PC-9 (cell line): ENCODE measurements at regions not wholly inside any gene's neighbourhood (a gene's known extent, or its start where the extent isn't known, plus 50 kb on each side); places are given as distances from the start of the nearest gene placed in this dataset.

Source experiments
- BruUV-seq: library from RNA; stranded (reverse); fragments of 400-500 nt; replicated peaks from 2 replicates; lab custom pipeline; 2021; lab: Mats Ljungman, UMichigan
- CTCF ChIA-PET: fragments of 300-600 bp; sonication (Branson Sonifier 250); formaldehyde crosslinking; loops from one replicate; lab custom pipeline; 2022; ENCODE audit warnings: antibody characterized with exemption; lab: Charles Lee
- POLR2A ChIA-PET: fragments of 300-600 bp; sonication (Branson Sonifier 250); formaldehyde crosslinking; loops from one replicate; lab custom pipeline; 2022; ENCODE audit warnings: antibody characterized with exemption; ENCODE audit not compliant: unreplicated experiment; lab: Charles Lee
- DNase-seq, 2 experiments: peaks; one replicate each; pipeline versions ENCODE4 v3.0.0 to v3.0.0-alpha.2; 2015 to 2022; ENCODE audit warnings: mixed read lengths in 1 of 2
- H2AFZ ChIP-seq: fragments of 200-600 bp; sonication (generic); 2 replicates; pipeline ENCODE4 v1.8.1; 2017; ENCODE audit warnings: antibody characterized with exemption
- H3F3A ChIP-seq: fragments of 200-600 bp; sonication (generic); 2 replicates; pipeline ENCODE4 v1.8.1; 2017; ENCODE audit warnings: antibody characterized with exemption, mild to moderate bottlenecking, low read depth; ENCODE audit not compliant: insufficient read depth
- H3K27ac ChIP-seq: fragments of 200-600 bp; sonication (generic); 2 replicates; pipeline ENCODE4 v1.6.1; 2016; ENCODE audit warnings: mixed run types
- H3K27me3 ChIP-seq: fragments of 200-600 bp; sonication (generic); 2 replicates; pipeline ENCODE4 v1.6.1; 2016; ENCODE audit warnings: low read depth, mixed run types; ENCODE audit not compliant: insufficient read depth
- H3K36me3 ChIP-seq: fragments of 200-600 bp; sonication (generic); 2 replicates; pipeline ENCODE4 v1.6.1; 2016; ENCODE audit warnings: low read depth, mixed run types
- H3K4me1 ChIP-seq: fragments of 200-600 bp; sonication (generic); replicated peaks from 2 replicates; pipeline ENCODE4 v1.6.1; 2016; ENCODE audit warnings: mixed run types; ENCODE audit not compliant: insufficient read depth
- H3K4me2 ChIP-seq: fragments of 200-600 bp; sonication (generic); 2 replicates; pipeline ENCODE4 v1.6.1; 2017; ENCODE audit warnings: mixed run types
- H3K4me3 ChIP-seq: fragments of 200-600 bp; sonication (generic); 2 replicates; pipeline ENCODE4 v1.6.1; 2016; ENCODE audit warnings: mixed run types
- H3K79me2 ChIP-seq: fragments of 200-600 bp; sonication (generic); 2 replicates; pipeline ENCODE4 v1.6.1; 2017; ENCODE audit warnings: low read depth, mixed run types
- H3K9me2 ChIP-seq: fragments of 200-600 bp; sonication (generic); 2 replicates; pipeline ENCODE4 v1.8.1; 2017; ENCODE audit warnings: mild to moderate bottlenecking; ENCODE audit not compliant: insufficient read depth
- H3K9me3 ChIP-seq: fragments of 200-600 bp; sonication (generic); 2 replicates; pipeline ENCODE4 v1.8.1; 2016; ENCODE audit warnings: low read depth; ENCODE audit not compliant: insufficient read depth
- H4K20me1 ChIP-seq: fragments of 200-600 bp; sonication (generic); 2 replicates; pipeline ENCODE4 v1.8.1; 2017; ENCODE audit not compliant: insufficient read depth
- EZH2 ChIP-seq: fragments of 200-600 bp; sonication (generic); IDR thresholded peaks from 2 replicates; pipeline ENCODE4 v1.8.0; 2017; ENCODE audit warnings: antibody characterized with exemption, low read depth
- intact Hi-C: fragments of 100-400 bp; cut with micrococcal nuclease; formaldehyde crosslinking; loops from one replicate; pipeline ENCODE4 v1.10.0; 2022; ENCODE audit not compliant: unreplicated experiment
- TF ChIP-seq, protein P1 (sequence below): fragments of 200-600 bp; sonication (generic); conservative IDR thresholded peaks from 2 replicates; pipeline ENCODE4 v1.6.1; 2017; ENCODE audit warnings: mixed run types, antibody characterized with exemption, mild to moderate bottlenecking, moderate library complexity

DNA sequence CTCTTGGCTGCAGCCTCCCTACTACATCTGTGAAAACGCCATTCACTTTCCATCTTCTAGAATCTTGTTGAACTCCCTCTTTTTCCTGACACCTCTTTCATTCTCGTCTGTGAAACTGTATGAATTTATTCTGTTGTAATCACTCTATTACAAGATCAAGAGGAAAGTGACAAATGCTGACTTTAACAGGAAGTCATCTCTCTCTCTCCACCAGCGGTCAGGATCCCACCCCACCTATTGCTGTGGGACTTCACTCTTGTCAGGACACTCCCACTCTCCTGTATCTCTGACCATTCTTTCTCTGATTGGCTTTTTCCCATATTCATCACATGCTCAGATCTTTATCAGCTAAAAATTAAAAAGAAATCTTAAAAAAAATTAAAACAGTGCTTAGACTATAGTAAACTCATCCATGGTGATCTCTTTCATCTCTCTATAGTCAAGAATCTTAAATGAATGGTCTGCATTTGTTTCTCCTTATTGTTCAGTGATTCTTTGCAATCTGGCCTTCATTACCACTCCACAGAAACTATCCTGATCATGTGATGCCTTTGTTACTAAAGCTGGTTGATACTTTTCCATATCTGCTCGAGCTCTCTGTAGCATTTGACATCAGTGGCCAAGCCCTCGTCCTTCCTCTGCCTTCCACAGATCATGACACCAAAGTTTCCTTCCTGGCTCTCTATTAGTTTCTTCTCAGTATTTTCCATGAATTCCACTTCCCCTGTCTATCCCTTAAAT lies 113.6 kb downstream of the UCHL5 start:
- no peaks in the 10 kb centered on the region for H3K79me2 ChIP-seq
- H3K36me3 ChIP-seq, result no peaks in the 10 kb centered on the region
- TF ChIP-seq, protein P1, sequence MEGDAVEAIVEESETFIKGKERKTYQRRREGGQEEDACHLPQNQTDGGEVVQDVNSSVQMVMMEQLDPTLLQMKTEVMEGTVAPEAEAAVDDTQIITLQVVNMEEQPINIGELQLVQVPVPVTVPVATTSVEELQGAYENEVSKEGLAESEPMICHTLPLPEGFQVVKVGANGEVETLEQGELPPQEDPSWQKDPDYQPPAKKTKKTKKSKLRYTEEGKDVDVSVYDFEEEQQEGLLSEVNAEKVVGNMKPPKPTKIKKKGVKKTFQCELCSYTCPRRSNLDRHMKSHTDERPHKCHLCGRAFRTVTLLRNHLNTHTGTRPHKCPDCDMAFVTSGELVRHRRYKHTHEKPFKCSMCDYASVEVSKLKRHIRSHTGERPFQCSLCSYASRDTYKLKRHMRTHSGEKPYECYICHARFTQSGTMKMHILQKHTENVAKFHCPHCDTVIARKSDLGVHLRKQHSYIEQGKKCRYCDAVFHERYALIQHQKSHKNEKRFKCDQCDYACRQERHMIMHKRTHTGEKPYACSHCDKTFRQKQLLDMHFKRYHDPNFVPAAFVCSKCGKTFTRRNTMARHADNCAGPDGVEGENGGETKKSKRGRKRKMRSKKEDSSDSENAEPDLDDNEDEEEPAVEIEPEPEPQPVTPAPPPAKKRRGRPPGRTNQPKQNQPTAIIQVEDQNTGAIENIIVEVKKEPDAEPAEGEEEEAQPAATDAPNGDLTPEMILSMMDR, result no peak
- no peak for TF ChIP-seq EZH2
- BruUV-seq, result no TSS peak
- no peak overlapping the region for H2AFZ ChIP-seq
- H3K4me2 ChIP-seq, result no peak overlapping the region
- no peaks in the 10 kb centered on the region for H4K20me1 ChIP-seq
- H3K9me3 ChIP-seq, result no peaks in the 10 kb centered on the region
- H3K27ac ChIP-seq, result no peak overlapping the region
- no peak overlapping the region for H3K4me3 ChIP-seq
- no peak for DNase-seq
- intact Hi-C loops, result no loop called here
- no peaks in the 10 kb centered on the region for H3F3A ChIP-seq
- POLR2A ChIA-PET, result no interaction called here
- peaks cover 3% of the 10 kb centered on the region; the same call in 1 of the 2 replicates for H3K9me2 ChIP-seq
- no peaks in the 10 kb centered on the region for H3K4me1 ChIP-seq
- H3K27me3 ChIP-seq, result no peaks in the 10 kb centered on the region
- CTCF ChIA-PET, result no interaction called here

DNA sequence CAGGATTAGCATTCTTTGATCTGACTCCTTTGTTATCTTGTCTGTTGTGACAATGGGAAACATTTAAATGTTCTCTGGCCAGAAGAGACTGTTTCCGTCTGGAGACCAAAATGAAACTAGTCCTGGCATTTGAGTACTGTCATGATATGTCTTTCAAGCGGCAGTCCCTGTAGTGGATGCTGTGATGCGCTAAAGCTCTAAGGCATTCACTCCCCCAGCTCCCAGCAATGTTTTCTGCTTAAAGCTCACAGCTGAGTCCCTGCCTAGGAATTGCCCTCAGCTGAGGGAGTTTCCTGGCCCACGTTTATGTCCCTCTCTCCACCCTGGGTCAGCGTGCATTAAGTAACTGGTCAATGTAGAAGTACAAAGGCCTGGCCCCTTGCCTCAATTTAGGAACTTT lies 109.4 kb downstream of the UCHL5 start:
- intact Hi-C loops, result no loop called here
- no peaks in the 10 kb centered on the region for H3F3A ChIP-seq

DNA sequence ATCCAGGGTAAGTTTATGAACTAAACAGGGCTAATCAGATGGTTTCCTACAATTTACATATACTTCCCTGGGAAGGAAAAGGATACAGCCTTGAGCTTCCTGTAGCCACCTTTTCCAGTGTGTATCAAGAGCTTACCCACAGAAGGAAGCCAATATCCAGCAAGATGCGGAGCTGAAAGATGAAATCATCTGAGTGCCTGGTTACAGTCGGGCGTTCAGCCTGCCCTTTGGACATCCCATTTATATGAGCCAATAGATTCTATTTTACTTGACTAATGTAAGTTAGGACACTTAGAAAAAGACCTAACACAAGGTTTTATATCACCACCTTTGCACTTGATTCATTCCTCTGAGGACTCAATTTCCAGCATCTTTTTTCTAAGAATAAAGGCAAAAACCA lies 108.2 kb downstream of the UCHL5 start:
- POLR2A ChIA-PET, result no interaction called here

More for the DNA sequence above, 109.4 kb downstream of the UCHL5 start:
- H3K27me3 ChIP-seq, result no peaks in the 10 kb centered on the region
- no peak overlapping the region for H3K4me2 ChIP-seq
- no peaks in the 10 kb centered on the region for H3K79me2 ChIP-seq
- no peak for TF ChIP-seq EZH2
- TF ChIP-seq, protein P1, result no peak
- ChIA-PET POLR2A (no interaction called here), CTCF (no interaction called here)
- H2AFZ ChIP-seq, result no peak overlapping the region
- H3K27ac ChIP-seq, result no peak overlapping the region
- DNase-seq, result no peak
- peaks cover 3% of the 10 kb centered on the region; the same call in 1 of the 2 replicates for H3K9me2 ChIP-seq
- no peaks in the 10 kb centered on the region for H3K4me1 ChIP-seq
- no peaks in the 10 kb centered on the region for H4K20me1 ChIP-seq
- H3K4me3 ChIP-seq, result no peak overlapping the region
- no TSS peak for BruUV-seq
- H3K36me3 ChIP-seq, result no peaks in the 10 kb centered on the region
- no peaks in the 10 kb centered on the region for H3K9me3 ChIP-seq

More for the DNA sequence above, 108.2 kb downstream of the UCHL5 start:
- Histone ChIP-seq H2AFZ (no peak overlapping the region), H3K9me3 (no peaks in the 10 kb centered on the region), H4K20me1 (no peaks in the 10 kb centered on the region), H3K27me3 (no peaks in the 10 kb centered on the region), H3F3A (no peaks in the 10 kb centered on the region), H3K9me2 (no peaks in the 10 kb centered on the region), H3K4me2 (no peak overlapping the region), H3K4me1 (no peaks in the 10 kb centered on the region), H3K4me3 (no peak overlapping the region), H3K79me2 (no peaks in the 10 kb centered on the region), H3K27ac (no peak overlapping the region), H3K36me3 (no peaks in the 10 kb centered on the region)
- BruUV-seq, result no TSS peak
- CTCF ChIA-PET, result no interaction called here
- no peak for DNase-seq
- TF ChIP-seq, protein P1, result no peak
- TF ChIP-seq EZH2, result no peak
- intact Hi-C loops, result no loop called here
